ENCODE measurements at regions not wholly inside any gene's neighbourhood (a gene's known extent, or its start where the extent isn't known, plus 50 kb on each side); places are given as distances from the start of the nearest gene placed in this dataset.

DNA sequence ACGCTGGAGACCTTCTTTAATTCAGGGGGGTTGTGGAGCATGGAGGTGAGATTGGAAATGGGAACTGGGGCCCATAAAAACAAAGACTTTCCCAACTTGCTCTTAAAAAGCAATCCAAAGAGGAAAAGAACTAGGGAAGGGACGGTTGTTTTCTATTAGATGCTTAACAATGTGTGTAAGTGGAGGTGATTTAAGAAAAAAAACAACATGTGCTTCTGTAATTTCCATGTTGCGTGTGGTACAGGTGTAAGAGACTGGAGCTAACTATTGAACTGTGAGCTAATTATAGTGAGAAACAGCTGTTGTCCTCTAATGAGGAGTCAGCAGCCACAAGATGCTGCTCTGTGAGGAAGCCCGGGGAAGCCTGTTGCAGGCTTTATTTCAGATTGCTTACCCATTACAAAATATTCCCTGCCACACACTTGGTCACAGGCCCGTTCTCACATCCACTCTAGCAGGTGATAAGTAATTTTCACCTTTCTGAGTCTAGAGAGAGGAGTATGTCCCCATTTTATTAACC lies 280.6 kb upstream of the PARD3B start:
- no peak for TF ChIP-seq EZH2 (IDR thresholded peaks at IDR 0.05; ENCODE audit: borderline replicate concordance)
- no peak for TF ChIP-seq CTCF (IDR thresholded peaks at IDR 0.05; ENCODE audit: poor library complexity)
- TF ChIP-seq EZH2phosphoT487 (IDR thresholded peaks at IDR 0.05; ENCODE audit: low read depth, severe bottlenecking, unreplicated experiment) = no peak
